ENCODE measurements at regions not wholly inside any gene's neighbourhood (a gene's known extent, or its start where the extent isn't known, plus 50 kb on each side); places are given as distances from the start of the nearest gene placed in this dataset. TPM values are rescaled to one million over a fixed set of nuclear protein-coding genes. Genes with fewer than 3 reads are reported as not detected.

DNA sequence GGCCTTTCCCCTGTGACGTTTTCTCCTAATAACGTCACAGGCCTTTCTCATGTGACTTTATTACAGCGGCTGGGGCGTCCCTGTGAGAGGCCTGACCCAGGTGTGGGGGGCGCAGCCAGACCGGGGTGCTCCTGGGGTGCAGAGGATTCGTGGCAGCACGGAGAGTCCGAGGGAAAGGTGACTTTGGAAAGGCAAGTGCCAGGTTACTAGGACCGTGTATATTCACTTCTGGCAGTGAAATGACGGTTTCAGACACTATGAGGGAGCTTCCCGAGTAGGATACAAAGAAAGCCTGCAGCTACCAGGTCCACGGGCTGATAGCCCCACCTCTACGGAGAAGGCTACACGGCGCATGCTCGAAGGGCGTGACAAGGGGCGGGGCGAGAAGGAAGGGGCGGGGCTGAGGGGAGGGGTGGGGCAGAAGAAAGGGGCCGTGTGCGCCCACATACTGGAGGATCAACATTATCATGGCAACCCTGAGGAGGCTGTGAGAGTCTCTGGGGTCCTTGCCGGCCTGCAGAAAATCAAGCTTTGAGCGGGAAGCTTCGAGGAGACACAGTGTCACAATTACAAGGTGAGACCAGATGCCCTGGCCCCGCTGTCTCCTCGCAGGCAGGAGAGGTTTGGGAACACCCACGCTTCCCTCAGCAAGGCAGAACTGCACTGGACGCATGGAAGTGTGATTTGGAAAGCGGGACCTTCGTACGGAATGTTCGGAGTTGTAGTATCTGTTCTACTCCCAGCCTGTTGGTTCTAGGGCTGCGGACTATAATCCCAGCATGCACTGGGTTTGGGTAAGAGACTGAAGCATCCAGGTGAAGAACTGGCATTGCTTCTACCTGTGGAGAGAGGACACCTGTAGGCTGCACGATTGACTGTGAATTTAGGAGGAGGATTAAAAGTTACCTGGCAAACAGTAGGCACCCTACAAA, 54.4 kb upstream of the ZNF337 start:
- H3K4me1 Mint-ChIP-seq (ENCODE audit: low read depth, unreplicated experiment): no peaks in the 10 kb centered on the region
- POLR2A ChIA-PET: interaction anchor here (0.5 kb wide), 1 partner anchor 230 kb away, joined by 3 read pairs; no protein-coding TSS in a partner anchor
- peak overlapping the region; percentile 63 for H3K4me3 ChIP-seq (ENCODE audit: low read depth, low read length)
- no peaks in the 10 kb centered on the region for H3K9me3 Mint-ChIP-seq (ENCODE audit: unreplicated experiment)
- BruUV-seq (replicated peaks): TSS peak; percentile 50
- peak overlapping the region; percentile 94 for H3K27ac Mint-ChIP-seq (ENCODE audit: unreplicated experiment)
- H3K27me3 Mint-ChIP-seq (ENCODE audit: insufficient read depth, unreplicated experiment): no peaks in the 10 kb centered on the region
- peak; percentile 77 to 86 for DNase-seq
- no peaks in the 10 kb centered on the region for H3K9me3 ChIP-seq
- no peak for TF ChIP-seq CTCF (IDR thresholded peaks at IDR 0.05; ENCODE audit: insufficient read depth in 1 of 2, low read depth in 1 of 2, low read length in 1 of 2, severe bottlenecking in 1 of 2, unreplicated experiment in 1 of 2)
- peaks cover 11% of the 10 kb centered on the region for H3K36me3 Mint-ChIP-seq (ENCODE audit: insufficient read depth, unreplicated experiment)
- intact Hi-C loops (cut with micrococcal nuclease; ENCODE audit: unreplicated experiment): loop anchor here (1.0 kb wide), 1 partner anchor 55 kb away; the partner anchor contains the start of gene ZNF337
- peak overlapping the region; percentile 90 for H3K4me3 Mint-ChIP-seq (ENCODE audit: unreplicated experiment)
- peaks cover 12% of the 10 kb centered on the region for H3K4me1 ChIP-seq
- no peaks in the 10 kb centered on the region for H3K36me3 ChIP-seq (ENCODE audit: control insufficient read depth, insufficient read depth, low read length)
- no peaks in the 10 kb centered on the region for H3K27me3 ChIP-seq (replicated peaks; ENCODE audit: control insufficient read depth, insufficient read depth, low read length)
- CTCF ChIA-PET: no interaction called here

DNA sequence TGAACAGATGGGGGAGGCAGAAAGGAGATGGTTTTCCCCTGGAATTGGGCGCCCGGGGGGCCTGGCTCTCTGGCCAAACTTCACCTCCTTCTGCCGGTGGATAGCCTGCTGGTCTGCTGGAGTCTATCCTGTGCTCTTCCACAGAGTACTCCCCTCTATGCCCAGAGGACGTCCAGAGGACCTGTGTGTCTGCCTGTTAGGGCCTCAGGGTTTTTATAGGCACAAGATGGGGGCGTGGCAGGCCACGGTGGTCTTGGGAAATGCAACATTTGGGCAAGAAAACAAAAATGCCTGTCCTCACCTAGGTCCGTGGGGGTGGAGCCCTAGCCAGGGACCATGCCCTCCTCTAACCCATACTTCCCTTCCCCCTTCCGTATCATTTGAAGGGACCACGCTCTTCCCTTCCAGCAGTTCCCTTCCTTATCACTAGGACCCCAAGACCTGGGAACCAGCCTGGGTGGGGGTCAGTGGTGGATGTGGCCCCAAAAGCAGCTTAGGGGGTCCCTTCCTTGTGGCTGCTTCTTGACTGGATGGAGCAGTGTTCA, 53.6 kb upstream of the ZNF337 start:
- CTCF ChIA-PET: no interaction called here
- H3K4me1 ChIP-seq: peaks cover 12% of the 10 kb centered on the region
- peak overlapping the region; percentile 94 for H3K27ac Mint-ChIP-seq (ENCODE audit: unreplicated experiment)
- peak in 1 of 2 experiments; percentile 10 for DNase-seq
- no peaks in the 10 kb centered on the region for H3K27me3 ChIP-seq (replicated peaks; ENCODE audit: control insufficient read depth, insufficient read depth, low read length)
- no peaks in the 10 kb centered on the region for H3K36me3 ChIP-seq (ENCODE audit: control insufficient read depth, insufficient read depth, low read length)
- no peak for TF ChIP-seq CTCF (IDR thresholded peaks at IDR 0.05; ENCODE audit: insufficient read depth in 1 of 2, low read depth in 1 of 2, low read length in 1 of 2, severe bottlenecking in 1 of 2, unreplicated experiment in 1 of 2)
- H3K9me3 Mint-ChIP-seq (ENCODE audit: unreplicated experiment): no peaks in the 10 kb centered on the region
- intact Hi-C loops (cut with micrococcal nuclease; ENCODE audit: unreplicated experiment): no loop called here
- BruUV-seq (replicated peaks): no TSS peak
- H3K27me3 Mint-ChIP-seq (ENCODE audit: insufficient read depth, unreplicated experiment): no peaks in the 10 kb centered on the region
- peak overlapping the region; percentile 63 for H3K4me3 ChIP-seq (ENCODE audit: low read depth, low read length)
- peak overlapping the region; percentile 90 for H3K4me3 Mint-ChIP-seq (ENCODE audit: unreplicated experiment)
- H3K9me3 ChIP-seq: no peaks in the 10 kb centered on the region
- H3K4me1 Mint-ChIP-seq (ENCODE audit: low read depth, unreplicated experiment): no peaks in the 10 kb centered on the region
- peaks cover 15% of the 10 kb centered on the region for H3K36me3 Mint-ChIP-seq (ENCODE audit: insufficient read depth, unreplicated experiment)
- POLR2A ChIA-PET: interaction anchor here (0.5 kb wide), 1 partner anchor 229 kb away, joined by 3 read pairs; no protein-coding TSS in a partner anchor

- peak overlapping the region; percentile 90 for H3K4me3 Mint-ChIP-seq (ENCODE audit: unreplicated experiment)
- BruUV-seq (replicated peaks): no TSS peak
- no peaks in the 10 kb centered on the region for H3K9me3 ChIP-seq
- DNase-seq: no peak
- peaks cover 12% of the 10 kb centered on the region for H3K4me1 ChIP-seq
- no peaks in the 10 kb centered on the region for H3K4me1 Mint-ChIP-seq (ENCODE audit: low read depth, unreplicated experiment)
- CTCF ChIA-PET: no interaction called here
- H3K36me3 Mint-ChIP-seq (ENCODE audit: insufficient read depth, unreplicated experiment): peaks cover 15% of the 10 kb centered on the region
- intact Hi-C loops (cut with micrococcal nuclease; ENCODE audit: unreplicated experiment): no loop called here
- TF ChIP-seq CTCF (IDR thresholded peaks at IDR 0.05; ENCODE audit: insufficient read depth in 1 of 2, low read depth in 1 of 2, low read length in 1 of 2, severe bottlenecking in 1 of 2, unreplicated experiment in 1 of 2): no peak
- H3K27me3 ChIP-seq (replicated peaks; ENCODE audit: control insufficient read depth, insufficient read depth, low read length): no peaks in the 10 kb centered on the region
- H3K9me3 Mint-ChIP-seq (ENCODE audit: unreplicated experiment): no peaks in the 10 kb centered on the region
- H3K27ac Mint-ChIP-seq (ENCODE audit: unreplicated experiment): no peak overlapping the region
- POLR2A ChIA-PET: no interaction called here
- no peaks in the 10 kb centered on the region for H3K36me3 ChIP-seq (ENCODE audit: control insufficient read depth, insufficient read depth, low read length)
- no peaks in the 10 kb centered on the region for H3K27me3 Mint-ChIP-seq (ENCODE audit: insufficient read depth, unreplicated experiment)
- H3K4me3 ChIP-seq (ENCODE audit: low read depth, low read length): no peak overlapping the region
Observed at GRCh38 chr20:25749649-25750048, 53.0 kb upstream of the ZNF337 start.

Small RNAs in the stretch of these regions (microRNA-seq; reads per million reads assigned to microRNA genes)
- not detected for gene MIR663A
